Immature natural killer cell (primary cell): ENCODE measurements at regions not wholly inside any gene's neighbourhood (a gene's known extent, or its start where the extent isn't known, plus 50 kb on each side); places are given as distances from the start of the nearest gene placed in this dataset.
"Not testable (repeated sequence)": the region's sequence is repeated elsewhere in the genome, so short reads cannot be mapped to it uniquely, and the experiment has no call there.

Experiments
- DNase-seq, 3 donors: peaks; one replicate each; pipeline ENCODE4 v3.0.0; 2022; ENCODE audit warnings: mixed read lengths in 1 of 3
- H3K27ac Mint-ChIP-seq, 6 donors: one replicate each; pipeline ENCODE4 v1.8.0; 2020; ENCODE audit warnings: mixed read lengths in 6 of 6, mild to moderate bottlenecking in 5 of 6, inconsistent platforms in 4 of 6, moderate library complexity in 3 of 6
- H3K27me3 Mint-ChIP-seq, 3 donors: one replicate each; pipeline ENCODE4 v1.8.0; 2020 to 2021; ENCODE audit warnings: low read depth in 3 of 3, mild to moderate bottlenecking in 3 of 3, mixed read lengths in 3 of 3, moderate library complexity in 3 of 3, inconsistent platforms in 1 of 3
- H3K36me3 Mint-ChIP-seq, 3 donors: one replicate each; pipeline ENCODE4 v1.8.0; 2020; ENCODE audit warnings: mixed read lengths in 3 of 3, inconsistent platforms in 2 of 3, mild to moderate bottlenecking in 2 of 3
- H3K4me1 Mint-ChIP-seq, 2 donors: one replicate each; pipeline ENCODE4 v1.8.0; 2020; ENCODE audit warnings: inconsistent platforms in 2 of 2, mild to moderate bottlenecking in 2 of 2, mixed read lengths in 2 of 2, moderate library complexity in 1 of 2
- H3K4me3 Mint-ChIP-seq, 5 donors: one replicate each; pipeline ENCODE4 v1.8.0; 2020; ENCODE audit warnings: mild to moderate bottlenecking in 5 of 5, mixed read lengths in 5 of 5, inconsistent platforms in 3 of 5, moderate library complexity in 3 of 5
- H3K9me3 Mint-ChIP-seq, 6 donors: one replicate each; pipeline ENCODE4 v1.8.0; 2020; ENCODE audit warnings: mild to moderate bottlenecking in 6 of 6, mixed read lengths in 6 of 6, inconsistent platforms in 4 of 6, moderate library complexity in 3 of 6

DNA sequence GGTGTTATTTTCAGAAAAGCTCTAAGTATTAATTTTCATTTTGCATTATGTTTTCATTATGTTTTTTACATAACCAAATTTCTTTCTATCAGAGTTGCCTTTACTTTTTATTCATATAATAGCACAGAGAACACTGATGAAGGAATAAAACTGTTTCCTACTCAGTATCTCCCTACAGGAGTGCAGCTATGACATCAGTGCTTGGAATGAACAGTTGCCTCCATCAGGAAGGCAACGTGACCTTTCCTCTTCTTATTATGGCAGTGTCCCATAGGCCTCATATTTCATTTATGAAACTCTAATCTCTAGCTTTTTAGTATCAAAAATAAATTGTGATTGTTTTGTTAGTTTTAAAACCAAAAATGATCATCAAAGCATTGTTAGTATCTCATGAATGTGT lies 712.8 kb downstream of the CD109 start:
- H3K36me3 Mint-ChIP-seq: no peaks in the 10 kb centered on the region

DNA sequence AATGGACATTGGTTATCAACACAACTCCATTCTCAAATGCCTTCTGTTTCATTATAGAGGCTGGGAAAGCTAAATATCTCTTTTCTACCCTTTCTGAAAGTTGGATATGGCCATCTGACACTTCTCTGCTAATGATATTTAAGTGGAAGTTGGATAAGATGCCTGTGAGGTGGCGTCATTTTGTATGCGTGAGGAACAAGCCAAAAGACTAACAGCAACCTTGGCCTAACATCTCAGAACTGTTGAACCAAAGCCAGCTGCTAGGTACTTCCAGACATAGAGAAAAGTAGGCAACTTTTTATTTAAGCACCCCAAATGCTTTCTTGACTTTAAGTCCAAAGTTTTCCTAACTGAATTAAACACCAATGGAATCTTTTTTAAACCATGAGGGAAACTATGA lies 708.4 kb downstream of the CD109 start:
- H3K4me3 Mint-ChIP-seq: no peak overlapping the region
- H3K27me3 Mint-ChIP-seq: peaks cover 0 to 1% (median 0%) of the 10 kb centered on the region in 3 donors
- H3K9me3 Mint-ChIP-seq: peaks cover 6 to 27% (median 17%) of the 10 kb centered on the region in 6 donors
- H3K4me1 Mint-ChIP-seq: no peaks in the 10 kb centered on the region
- H3K27ac Mint-ChIP-seq: no peak overlapping the region
- DNase-seq: no peak
- H3K36me3 Mint-ChIP-seq: peaks cover 0 to 2% (median 0%) of the 10 kb centered on the region in 3 donors

More for the DNA sequence above, 712.8 kb downstream of the CD109 start:
- DNase-seq: no peak
- H3K4me1 Mint-ChIP-seq: no peaks in the 10 kb centered on the region
- no peak overlapping the region for H3K27ac Mint-ChIP-seq
- no peak overlapping the region for H3K4me3 Mint-ChIP-seq
- H3K9me3 Mint-ChIP-seq: peaks cover 3 to 24% (median 9%) of the 10 kb centered on the region in 6 donors
- peaks cover 0 to 1% (median 0%) of the 10 kb centered on the region in 3 donors for H3K27me3 Mint-ChIP-seq

DNA sequence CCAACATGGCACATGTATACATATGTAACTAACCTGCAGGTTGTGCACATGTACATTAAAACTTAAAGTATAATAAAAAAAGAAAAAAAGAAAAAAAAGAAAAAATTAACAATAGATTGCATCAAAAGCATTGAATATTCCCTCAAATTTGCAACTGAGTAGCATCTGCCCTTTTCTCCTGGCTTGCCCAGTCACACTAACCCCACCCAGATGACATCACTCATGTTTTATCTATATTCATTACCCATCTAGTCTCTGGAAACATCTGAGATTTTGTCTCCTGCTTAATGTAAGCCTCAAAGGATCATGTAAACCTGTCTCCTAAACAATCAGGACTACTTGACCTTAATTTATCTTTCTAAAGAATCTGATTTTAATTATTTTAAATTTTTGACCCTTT lies 706.8 kb downstream of the CD109 start:
- Mint-ChIP-seq H3K9me3 (peaks cover 11 to 36% (median 21%) of the 10 kb centered on the region in 6 donors), H3K27ac (no peak overlapping the region), H3K4me3 (no peak overlapping the region), H3K27me3 (peaks cover 0 to 1% (median 0%) of the 10 kb centered on the region in 3 donors), H3K4me1 (no peaks in the 10 kb centered on the region), H3K36me3 (peaks cover 0 to 4% (median 0%) of the 10 kb centered on the region in 3 donors)
- DNase-seq: no peak

- H3K4me3 Mint-ChIP-seq, H3K4me1 Mint-ChIP-seq, H3K27me3 Mint-ChIP-seq, H3K27ac Mint-ChIP-seq, DNase-seq, H3K36me3 Mint-ChIP-seq: not testable (repeated sequence)
- H3K9me3 Mint-ChIP-seq: peaks cover 6 to 26% (median 16%) of the 10 kb centered on the region in 6 donors
Measured at GRCh38 chr6:74378437-74378836, 682.4 kb downstream of the CD109 start.

GRCh38 chr6:74369556-74369993 lies 673.6 kb downstream of the CD109 start:
- Mint-ChIP-seq H3K27ac (no peak overlapping the region), H3K9me3 (peaks cover 0 to 21% (median 2%) of the 10 kb centered on the region in 6 donors), H3K27me3 (peaks cover 0 to 3% (median 0%) of the 10 kb centered on the region in 3 donors), H3K36me3 (no peaks in the 10 kb centered on the region), H3K4me1 (no peaks in the 10 kb centered on the region), H3K4me3 (no peak overlapping the region)
- no peak for DNase-seq

GRCh38 chr6:74368746-74369145 lies 672.7 kb downstream of the CD109 start:
- DNase-seq: no peak
- Mint-ChIP-seq H3K27me3 (peaks cover 0 to 3% (median 0%) of the 10 kb centered on the region in 3 donors), H3K27ac (no peak overlapping the region), H3K9me3 (peaks cover 0 to 27% (median 4%) of the 10 kb centered on the region in 6 donors), H3K4me3 (no peak overlapping the region), H3K4me1 (no peaks in the 10 kb centered on the region), H3K36me3 (no peaks in the 10 kb centered on the region)

- Mint-ChIP-seq H3K27me3 (peaks cover 0 to 1% (median 0%) of the 10 kb centered on the region in 3 donors), H3K36me3 (no peaks in the 10 kb centered on the region), H3K9me3 (peaks cover 0 to 26% (median 3%) of the 10 kb centered on the region in 6 donors), H3K4me3 (no peak overlapping the region), H3K27ac (no peak overlapping the region), H3K4me1 (no peaks in the 10 kb centered on the region)
- DNase-seq: no peak
Measured at GRCh38 chr6:74366634-74367033, 670.6 kb downstream of the CD109 start.

DNA sequence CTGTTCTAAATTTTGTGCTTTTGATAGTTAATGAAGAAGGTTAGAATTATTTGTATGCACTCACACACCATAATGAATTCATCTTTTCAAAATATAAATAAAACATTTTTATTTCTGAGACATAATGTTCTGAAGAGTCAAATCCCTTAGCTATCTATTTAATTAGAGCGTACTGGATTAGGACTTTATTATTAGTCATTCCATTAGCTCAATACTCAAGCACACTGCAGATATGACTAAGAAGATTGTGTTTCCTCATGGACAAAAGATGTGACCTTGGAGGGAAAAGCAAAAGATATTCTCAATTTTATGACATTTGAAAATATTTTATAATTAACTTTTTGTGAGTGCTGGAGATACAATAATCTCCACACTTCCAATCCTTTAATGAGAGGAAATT lies 666.4 kb downstream of the CD109 start:
- H3K4me1 Mint-ChIP-seq: no peaks in the 10 kb centered on the region
- no peak overlapping the region for H3K4me3 Mint-ChIP-seq
- H3K9me3 Mint-ChIP-seq: peaks cover 1 to 36% (median 7%) of the 10 kb centered on the region in 6 donors
- DNase-seq: no peak
- H3K36me3 Mint-ChIP-seq: no peaks in the 10 kb centered on the region
- no peak overlapping the region for H3K27ac Mint-ChIP-seq
- no peaks in the 10 kb centered on the region for H3K27me3 Mint-ChIP-seq

- Mint-ChIP-seq H3K27me3 (no peaks in the 10 kb centered on the region), H3K4me3 (no peak overlapping the region), H3K27ac (no peak overlapping the region), H3K4me1 (no peaks in the 10 kb centered on the region), H3K36me3 (no peaks in the 10 kb centered on the region), H3K9me3 (peaks cover 0 to 23% (median 6%) of the 10 kb centered on the region in 6 donors)
- DNase-seq: no peak
Measured at GRCh38 chr6:74357321-74357720, 661.3 kb downstream of the CD109 start.

DNA sequence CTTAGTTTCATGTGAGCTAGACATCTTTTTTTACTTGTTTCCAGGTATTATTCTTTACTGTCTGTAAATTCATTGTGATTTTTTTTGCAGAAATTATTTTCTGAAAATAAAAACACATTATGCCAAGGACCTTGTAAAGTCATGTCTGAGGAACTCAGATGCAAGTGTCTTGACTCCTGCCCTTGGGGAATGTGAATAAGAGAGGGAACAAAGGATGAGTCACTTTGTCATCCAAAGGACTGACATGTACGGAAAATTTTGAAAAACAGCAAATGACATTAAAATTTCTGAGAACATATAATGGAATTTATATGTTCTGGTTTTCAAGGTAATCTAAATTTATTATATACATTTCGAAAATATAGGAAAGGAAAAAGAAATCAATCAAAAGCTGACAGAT lies 660.4 kb downstream of the CD109 start:
- no peaks in the 10 kb centered on the region for H3K4me1 Mint-ChIP-seq
- H3K4me3 Mint-ChIP-seq: no peak overlapping the region

GRCh38 chr6:74346936-74347535 lies 651.0 kb downstream of the CD109 start:
- H3K9me3 Mint-ChIP-seq: peaks cover 4 to 22% (median 10%) of the 10 kb centered on the region in 6 donors
- H3K36me3 Mint-ChIP-seq: no peaks in the 10 kb centered on the region
- H3K27me3 Mint-ChIP-seq: no peaks in the 10 kb centered on the region
- H3K27ac Mint-ChIP-seq: no peak overlapping the region
- DNase-seq: no peak
- no peaks in the 10 kb centered on the region for H3K4me1 Mint-ChIP-seq
- H3K4me3 Mint-ChIP-seq: no peak overlapping the region

More for the DNA sequence above, 660.4 kb downstream of the CD109 start:
- no peak overlapping the region for H3K27ac Mint-ChIP-seq
- no peak for DNase-seq
- H3K36me3 Mint-ChIP-seq: no peaks in the 10 kb centered on the region
- H3K27me3 Mint-ChIP-seq: no peaks in the 10 kb centered on the region
- peaks cover 0 to 17% (median 6%) of the 10 kb centered on the region in 6 donors for H3K9me3 Mint-ChIP-seq

DNA sequence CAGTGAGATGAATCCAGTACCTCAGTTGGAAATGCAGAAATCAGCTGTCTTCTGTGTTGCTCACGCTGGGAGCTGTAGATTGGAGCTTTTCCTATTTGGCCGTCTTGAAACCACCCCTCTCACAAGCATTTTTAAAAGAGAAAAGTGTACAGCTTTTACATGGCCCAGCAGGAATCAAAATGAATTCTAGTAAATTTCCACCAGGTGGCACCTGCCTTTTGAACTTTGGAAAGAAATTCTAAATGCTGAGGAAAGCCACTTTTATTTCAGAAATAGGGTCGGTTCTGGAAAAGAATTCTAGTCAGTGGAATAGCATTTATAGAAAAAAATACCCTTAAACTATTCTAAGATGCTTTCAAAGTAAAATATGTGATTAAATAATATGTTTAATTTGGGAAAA lies 647.8 kb downstream of the CD109 start:
- Mint-ChIP-seq H3K27me3 (peaks cover 0 to 1% (median 0%) of the 10 kb centered on the region in 3 donors), H3K4me1 (no peaks in the 10 kb centered on the region), H3K9me3 (peaks cover 4 to 22% (median 14%) of the 10 kb centered on the region in 6 donors), H3K4me3 (no peak overlapping the region), H3K27ac (no peak overlapping the region), H3K36me3 (no peaks in the 10 kb centered on the region)
- DNase-seq: no peak

DNA sequence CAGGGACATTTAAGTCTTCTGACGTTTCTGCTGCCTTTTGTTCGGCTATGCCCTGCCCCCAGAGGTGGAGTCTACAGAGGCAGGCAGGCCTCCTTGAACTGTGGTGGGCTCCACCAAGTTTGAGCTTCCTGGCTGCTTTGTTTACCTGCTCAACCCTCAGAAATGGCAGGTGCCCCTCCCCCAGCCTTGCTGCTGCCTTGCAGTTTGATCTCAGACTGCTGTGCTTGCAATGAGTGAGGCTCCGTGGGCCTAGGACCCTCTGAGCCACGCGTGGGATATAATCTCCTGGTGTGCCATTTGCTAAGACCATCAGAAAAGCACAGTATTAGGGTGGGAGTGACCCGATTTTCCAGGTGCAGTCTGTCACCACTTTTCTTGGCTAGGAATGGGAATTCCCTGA lies 647.3 kb downstream of the CD109 start:
- not testable (repeated sequence) for H3K27me3 Mint-ChIP-seq, H3K36me3 Mint-ChIP-seq, H3K27ac Mint-ChIP-seq, H3K4me1 Mint-ChIP-seq, H3K4me3 Mint-ChIP-seq, DNase-seq
- H3K9me3 Mint-ChIP-seq: peaks cover 4 to 22% (median 12%) of the 10 kb centered on the region in 6 donors

DNA sequence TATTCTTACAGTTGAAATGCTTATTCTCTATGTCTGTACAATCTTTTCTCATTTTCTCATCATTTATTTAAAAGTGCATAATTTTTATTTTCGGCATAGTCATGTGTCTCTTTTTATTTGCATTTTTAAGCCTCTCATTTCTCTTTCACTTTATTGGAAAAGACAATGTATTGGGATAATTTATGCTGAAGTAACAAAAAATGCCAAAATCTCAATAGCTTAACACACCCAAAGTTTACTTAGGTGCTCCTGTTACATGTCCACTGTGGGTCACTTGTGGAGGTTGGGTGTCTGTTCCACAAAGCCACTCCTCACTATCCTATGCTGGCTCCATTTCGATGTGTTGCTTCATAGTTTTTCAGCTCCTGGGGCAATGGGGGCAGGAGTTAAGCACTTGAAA lies 638.7 kb downstream of the CD109 start:
- Mint-ChIP-seq H3K4me3 (no peak overlapping the region), H3K9me3 (peaks cover 3 to 18% (median 6%) of the 10 kb centered on the region in 6 donors), H3K27ac (no peak overlapping the region)

DNA sequence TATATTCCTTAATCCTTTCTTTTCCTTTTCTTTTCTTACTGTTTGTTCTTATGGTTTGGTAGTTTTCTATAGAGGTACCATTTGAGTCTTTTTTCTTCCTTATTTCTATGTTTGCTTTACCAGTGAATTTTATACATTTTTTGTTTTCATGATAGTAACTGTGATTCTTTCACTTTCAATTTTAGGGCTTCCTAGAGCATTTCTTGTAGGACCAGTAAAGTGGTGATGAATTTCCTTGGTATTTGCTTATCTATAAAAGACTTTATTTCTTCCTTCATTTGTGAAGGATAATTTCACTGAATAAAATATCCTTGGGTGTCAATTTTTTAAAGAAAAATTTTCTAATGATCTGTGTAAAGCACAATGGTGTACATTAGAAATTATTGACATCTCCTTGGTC lies 637.4 kb downstream of the CD109 start:
- H3K36me3 Mint-ChIP-seq: no peaks in the 10 kb centered on the region
- no peak overlapping the region for H3K27ac Mint-ChIP-seq
- H3K4me3 Mint-ChIP-seq: no peak overlapping the region
- H3K4me1 Mint-ChIP-seq: no peaks in the 10 kb centered on the region
- peaks cover 3 to 19% (median 6%) of the 10 kb centered on the region in 6 donors for H3K9me3 Mint-ChIP-seq
- DNase-seq: no peak
- H3K27me3 Mint-ChIP-seq: peaks cover 0 to 2% (median 0%) of the 10 kb centered on the region in 3 donors

More for the DNA sequence above, 638.7 kb downstream of the CD109 start:
- no peaks in the 10 kb centered on the region for H3K27me3 Mint-ChIP-seq
- H3K4me1 Mint-ChIP-seq: no peaks in the 10 kb centered on the region
- no peaks in the 10 kb centered on the region for H3K36me3 Mint-ChIP-seq
- no peak for DNase-seq
